Ovary (tissue), 7 donors: ENCODE measurements at regions not wholly inside any gene's neighbourhood (a gene's known extent, or its start where the extent isn't known, plus 50 kb on each side); places are given as distances from the start of the nearest gene placed in this dataset.

ENCODE experiments used
- DNase-seq, 5 donors: peaks; one replicate each; pipeline ENCODE4 v3.0.0-alpha.2; 2019 to 2020
- H3K27ac ChIP-seq, 2 donors: fragments of 200-600 bp; one replicate each; pipeline versions ENCODE4 v1.5.1 to v1.8.0; 2019 to 2022
- H3K27me3 ChIP-seq: fragments of 200-600 bp; one replicate; pipeline ENCODE4 v1.8.0; 2022
- H3K36me3 ChIP-seq: fragments of 200-600 bp; sonication (generic); one replicate; pipeline ENCODE4 v1.5.1; 2019
- H3K4me1 ChIP-seq: one replicate; pipeline ENCODE4 v1.8.1; 2013; ENCODE audit warnings: mild to moderate bottlenecking, moderate library complexity; ENCODE audit not compliant: insufficient read depth
- H3K4me3 ChIP-seq: fragments of 200-600 bp; sonication (generic); one replicate; pipeline ENCODE4 v1.5.1; 2017
- H3K9me3 ChIP-seq, 2 donors: fragments of 200-600 bp in 1 of 2; sonication (generic) in 1 of 2; one replicate each; pipeline versions ENCODE4 v1.5.1 to v1.8.1; 2013 to 2019; ENCODE audit warnings: mild to moderate bottlenecking in 1 of 2, moderate library complexity in 1 of 2
- EP300 ChIP-seq: sonication (generic); formaldehyde crosslinking; IDR thresholded peaks from one replicate; pipeline ENCODE4 v1.6.1; 2017; ENCODE audit warnings: antibody characterized with exemption
- POLR2A ChIP-seq: fragments of 450-650 bp; IDR thresholded peaks from one replicate; pipeline ENCODE4 v1.6.1; 2017; ENCODE audit warnings: antibody characterized with exemption, mild to moderate bottlenecking, moderate library complexity
- WGBS, 3 donors: extraction: QIAGEN DNeasy Blood & Tissue Kit in 1 of 3; methylation state at CpG; one replicate each; pipeline versions ENCODE4 v1.1.5 to v1.1.7; 2013 to 2017; 5-methylcytosine and 5-hydroxymethylcytosine counted together
- intact Hi-C, 4 donors: fragments of 100-400 bp; cut with DNase I; formaldehyde crosslinking; loops; one replicate each; pipeline versions ENCODE4 v1.11.0 to v1.15.1; 2022 to 2023
- TF ChIP-seq, protein P1 (sequence below), 3 donors: fragments of 450-650 bp in 2 of 3; fragments of 200-600 bp in 1 of 3; IDR thresholded peaks; one replicate each; pipeline versions ENCODE4 v1.5.1 to v1.8.0; 2016 to 2022; ENCODE audit warnings: antibody characterized with exemption in 3 of 3, mild to moderate bottlenecking in 1 of 3
- donor health status: DM: no; HTN: no; CAD: no; lungs with moderate emphysema.
- donor health status: DM: no; HTN: no; CAD: no.
- donor health status: Bipolar disorder and iron deficiency.
- donor health status: DM: no; HTN: no; CAD: no.
- donor health status: DM: yes; HTN: yes; CAD: no.

DNA sequence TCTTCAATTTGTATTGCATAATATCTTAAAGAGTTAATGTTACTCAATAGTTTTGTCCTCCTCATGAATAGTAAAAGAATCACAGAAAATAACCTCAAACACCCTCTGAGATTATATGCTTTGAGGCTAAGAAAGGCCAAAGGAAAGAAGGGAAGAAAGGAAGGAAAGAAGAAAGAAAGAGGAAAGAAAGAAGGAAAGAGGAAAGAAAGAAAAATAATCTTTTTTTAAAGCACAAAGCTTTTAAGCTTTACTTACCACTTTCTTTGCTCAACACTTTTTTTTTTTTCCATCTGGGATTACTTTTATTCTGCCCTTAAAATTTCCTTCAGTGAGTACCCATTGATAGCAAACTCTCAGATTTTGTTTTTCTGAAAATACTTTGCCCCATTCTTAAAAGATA lies 369.1 kb downstream of the FGF9 start:
- Histone ChIP-seq H3K27ac (no peak overlapping the region), H3K9me3 (no peaks in the 10 kb centered on the region), H3K4me3 (no peak overlapping the region), H3K36me3 (no peaks in the 10 kb centered on the region), H3K4me1 (no peaks in the 10 kb centered on the region), H3K27me3 (no peaks in the 10 kb centered on the region)
- intact Hi-C loops = no loop called here
- no peak for DNase-seq
- no peak for TF ChIP-seq EP300
- TF ChIP-seq POLR2A = no peak
- TF ChIP-seq, protein P1, sequence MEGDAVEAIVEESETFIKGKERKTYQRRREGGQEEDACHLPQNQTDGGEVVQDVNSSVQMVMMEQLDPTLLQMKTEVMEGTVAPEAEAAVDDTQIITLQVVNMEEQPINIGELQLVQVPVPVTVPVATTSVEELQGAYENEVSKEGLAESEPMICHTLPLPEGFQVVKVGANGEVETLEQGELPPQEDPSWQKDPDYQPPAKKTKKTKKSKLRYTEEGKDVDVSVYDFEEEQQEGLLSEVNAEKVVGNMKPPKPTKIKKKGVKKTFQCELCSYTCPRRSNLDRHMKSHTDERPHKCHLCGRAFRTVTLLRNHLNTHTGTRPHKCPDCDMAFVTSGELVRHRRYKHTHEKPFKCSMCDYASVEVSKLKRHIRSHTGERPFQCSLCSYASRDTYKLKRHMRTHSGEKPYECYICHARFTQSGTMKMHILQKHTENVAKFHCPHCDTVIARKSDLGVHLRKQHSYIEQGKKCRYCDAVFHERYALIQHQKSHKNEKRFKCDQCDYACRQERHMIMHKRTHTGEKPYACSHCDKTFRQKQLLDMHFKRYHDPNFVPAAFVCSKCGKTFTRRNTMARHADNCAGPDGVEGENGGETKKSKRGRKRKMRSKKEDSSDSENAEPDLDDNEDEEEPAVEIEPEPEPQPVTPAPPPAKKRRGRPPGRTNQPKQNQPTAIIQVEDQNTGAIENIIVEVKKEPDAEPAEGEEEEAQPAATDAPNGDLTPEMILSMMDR (IDR thresholded peaks at IDR 0.05) = no peak

DNA sequence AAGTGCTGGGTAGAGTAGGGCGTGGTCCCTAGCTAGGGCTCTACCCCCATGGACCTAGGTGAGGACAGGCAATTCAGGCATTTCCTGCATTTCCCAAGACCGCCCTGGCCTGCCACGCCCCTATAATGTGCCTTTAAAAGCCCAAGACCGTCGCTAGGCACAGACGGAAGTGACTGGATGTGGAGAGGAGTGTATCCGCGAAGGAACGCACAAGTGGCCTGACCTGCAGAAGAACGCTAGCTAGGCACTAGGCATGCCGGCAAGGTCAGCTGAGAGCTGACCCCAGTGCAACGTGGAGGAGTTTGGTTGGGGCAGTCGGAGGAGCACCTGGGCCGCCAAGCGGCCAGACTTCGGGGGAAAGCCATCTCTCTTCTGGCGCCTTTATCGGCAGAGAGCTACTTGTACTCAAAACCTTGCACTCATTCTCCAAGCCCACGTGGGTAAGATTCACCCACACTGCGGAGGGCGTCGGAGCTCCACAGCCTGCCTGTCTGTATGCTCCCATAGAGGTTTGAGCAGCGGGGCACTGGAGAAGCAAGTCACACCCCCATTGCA lies 370.0 kb downstream of the FGF9 start:
- no peak overlapping the region for H3K4me3 ChIP-seq
- DNase-seq = no peak
- 81 to 89% (median 83%) methylated on average over 23 of the region's 23 CpGs for WGBS, 3 donors
- H3K4me1 ChIP-seq = no peaks in the 10 kb centered on the region
- no peaks in the 10 kb centered on the region for H3K27me3 ChIP-seq
- intact Hi-C loops = no loop called here
- no peaks in the 10 kb centered on the region for H3K9me3 ChIP-seq
- H3K27ac ChIP-seq = no peak overlapping the region
- H3K36me3 ChIP-seq = no peaks in the 10 kb centered on the region
- TF ChIP-seq, protein P1 (IDR thresholded peaks at IDR 0.05) = no peak
- TF ChIP-seq EP300 = no peak
- TF ChIP-seq POLR2A = no peak

DNA sequence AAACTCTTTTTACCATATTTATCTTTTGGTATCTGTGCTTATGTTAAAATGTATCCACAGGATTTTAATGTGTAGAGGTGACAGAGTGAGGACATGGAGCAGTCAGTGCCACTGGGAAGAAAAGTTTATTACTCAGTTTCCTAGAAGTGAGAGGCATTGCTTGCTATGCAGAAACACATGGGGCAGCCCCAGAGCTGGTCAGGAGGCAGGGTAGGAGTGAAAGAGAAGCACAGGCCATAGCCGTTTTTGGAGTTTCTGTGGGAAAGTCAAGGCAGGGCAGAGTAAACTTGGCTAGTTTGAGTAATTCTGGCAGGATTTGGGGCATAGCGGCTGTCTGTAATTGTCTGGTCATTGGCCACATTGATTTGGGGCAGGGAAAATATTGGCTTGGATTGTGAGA lies 370.9 kb downstream of the FGF9 start:
- no peaks in the 10 kb centered on the region for H3K27me3 ChIP-seq
- TF ChIP-seq POLR2A = no peak
- no peak for TF ChIP-seq EP300
- TF ChIP-seq, protein P1 (IDR thresholded peaks at IDR 0.05) = no peak
- H3K9me3 ChIP-seq = no peaks in the 10 kb centered on the region
- no peak overlapping the region for H3K4me3 ChIP-seq
- intact Hi-C loops = no loop called here
- no peak overlapping the region for H3K27ac ChIP-seq
- no peak for DNase-seq
- no peaks in the 10 kb centered on the region for H3K36me3 ChIP-seq
- 75 to 82% (median 81%) methylated on average over 2 of the region's 2 CpGs for WGBS, 3 donors
- H3K4me1 ChIP-seq = no peaks in the 10 kb centered on the region

DNA sequence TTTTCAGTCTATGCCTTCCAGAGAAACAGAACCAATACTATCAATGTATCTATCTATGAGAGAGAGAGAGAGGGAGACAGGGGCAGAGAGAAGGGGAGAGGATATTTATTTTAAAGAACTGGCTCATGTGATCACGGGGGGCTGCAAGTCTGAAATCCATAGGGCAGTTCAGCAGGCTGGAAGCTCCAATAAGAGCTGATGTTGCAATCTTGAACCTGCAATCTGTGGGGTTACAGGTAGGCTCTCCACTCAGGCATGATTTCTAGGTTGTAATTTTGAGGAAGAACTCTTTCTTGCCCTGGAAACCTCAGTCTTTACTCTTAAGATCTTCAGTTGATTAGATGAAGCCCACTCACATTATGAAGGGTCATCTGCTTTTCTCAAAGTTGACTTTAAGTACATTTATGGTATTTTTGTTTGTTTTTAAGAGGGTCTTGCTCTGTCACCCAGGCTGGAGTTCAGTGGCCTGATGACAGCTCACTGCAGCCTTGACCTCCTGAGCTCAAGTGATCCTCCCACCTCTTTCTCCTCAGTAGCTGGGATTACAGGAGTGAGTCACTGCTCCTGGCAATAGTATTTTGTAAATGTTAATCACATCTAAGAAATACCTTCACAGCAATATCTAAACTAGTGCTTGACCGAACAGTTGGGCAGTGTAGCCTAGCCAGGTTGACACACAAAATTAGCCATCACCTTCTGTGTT lies 376.4 kb downstream of the FGF9 start:
- Histone ChIP-seq H3K4me1 (no peaks in the 10 kb centered on the region), H3K27me3 (no peaks in the 10 kb centered on the region), H3K9me3 (no peaks in the 10 kb centered on the region), H3K36me3 (no peaks in the 10 kb centered on the region), H3K4me3 (no peak overlapping the region), H3K27ac (no peak overlapping the region)
- DNase-seq = no peak
- no peak for TF ChIP-seq POLR2A
- TF ChIP-seq, protein P1 (IDR thresholded peaks at IDR 0.05) = no peak
- TF ChIP-seq EP300 = no peak
- WGBS, 3 donors = 57 to 71% (median 61%) methylated on average over 2 of the region's 2 CpGs
- intact Hi-C loops = no loop called here
